ENCODE measurements at regions not wholly inside any gene's neighbourhood (a gene's known extent, or its start where the extent isn't known, plus 50 kb on each side); places are given as distances from the start of the nearest gene placed in this dataset.

- ChIA-PET CTCF (interaction anchor here (1.2 to 2.4 kb wide), 2 partner anchors 28 to 30 kb away, joined by 4 to 7 read pairs; no protein-coding TSS in a partner anchor), POLR2A (no interaction called here)
- no peak for TF ChIP-seq CTCF (IDR thresholded peaks at IDR 0.05; ENCODE audit: control extremely low read depth, extremely low read depth, low read depth, missing control alignments)
- DNase-seq (ENCODE audit: extremely low spot score), result no peak
Observed at GRCh38 chr10:11396311-11396955, 215.0 kb downstream of the USP6NL start.

- POLR2A ChIA-PET, result no interaction called here
- DNase-seq (ENCODE audit: extremely low spot score), result no peak
- TF ChIP-seq CTCF (IDR thresholded peaks at IDR 0.05; ENCODE audit: control extremely low read depth, extremely low read depth, low read depth, missing control alignments), result no peak
- CTCF ChIA-PET, result interaction anchor here (0.6 to 2.4 kb wide), 2 partner anchors 29 to 1620 kb away, joined by 3 to 7 read pairs; no protein-coding TSS in a partner anchor
Observed at GRCh38 chr10:11395581-11396310, 215.7 kb downstream of the USP6NL start.

- DNase-seq (ENCODE audit: extremely low spot score), result no peak
- TF ChIP-seq CTCF (IDR thresholded peaks at IDR 0.05; ENCODE audit: control extremely low read depth, extremely low read depth, low read depth, missing control alignments), result no peak
- POLR2A ChIA-PET, result no interaction called here
- CTCF ChIA-PET, result interaction anchor here (0.6 to 2.4 kb wide), 2 partner anchors 29 to 1621 kb away, joined by 3 to 7 read pairs; no protein-coding TSS in a partner anchor
Observed at GRCh38 chr10:11395161-11395560, 216.3 kb downstream of the USP6NL start.

- POLR2A ChIA-PET, result no interaction called here
- no peak for TF ChIP-seq CTCF (IDR thresholded peaks at IDR 0.05; ENCODE audit: control extremely low read depth, extremely low read depth, low read depth, missing control alignments)
- DNase-seq (ENCODE audit: extremely low spot score), result no peak
- CTCF ChIA-PET, result no interaction called here
Observed at GRCh38 chr10:11393858-11394257, 217.6 kb downstream of the USP6NL start.

GRCh38 chr10:11392776-11393175 lies 218.7 kb downstream of the USP6NL start:
- DNase-seq (ENCODE audit: extremely low spot score), result no peak
- no peak for TF ChIP-seq CTCF (IDR thresholded peaks at IDR 0.05; ENCODE audit: control extremely low read depth, extremely low read depth, low read depth, missing control alignments)
- ChIA-PET CTCF (no interaction called here), POLR2A (no interaction called here)

- no peak for DNase-seq (ENCODE audit: extremely low spot score)
- ChIA-PET CTCF (no interaction called here), POLR2A (no interaction called here)
- no peak for TF ChIP-seq CTCF (IDR thresholded peaks at IDR 0.05; ENCODE audit: control extremely low read depth, extremely low read depth, low read depth, missing control alignments)
Observed at GRCh38 chr10:11388996-11389395, 222.5 kb downstream of the USP6NL start.
